Renal cortical epithelial cell (primary cell): ENCODE measurements at regions not wholly inside any gene's neighbourhood (a gene's known extent, or its start where the extent isn't known, plus 50 kb on each side); places are given as distances from the start of the nearest gene placed in this dataset.

ENCODE experiments used
- DNase-seq: peaks from one replicate; pipeline ENCODE4 v3.0.0-alpha.2; 2011; ENCODE audit warnings: low read depth

GRCh38 chr22:49240016-49240380 is 587.7 kb downstream of the BRD1 start:
- no peak for DNase-seq

- DNase-seq, result no peak
Measured at GRCh38 chr22:49239264-49240015, 588.2 kb downstream of the BRD1 start.

GRCh38 chr22:49238181-49239141 is 589.2 kb downstream of the BRD1 start:
- DNase-seq, result no peak

GRCh38 chr22:49237703-49238102 is 590.0 kb downstream of the BRD1 start:
- DNase-seq, result no peak

GRCh38 chr22:49237279-49237678 is 590.4 kb downstream of the BRD1 start:
- DNase-seq, result no peak

GRCh38 chr22:49236541-49237075 is 591.1 kb downstream of the BRD1 start:
- DNase-seq, result no peak

GRCh38 chr22:49235463-49236300 is 592.0 kb downstream of the BRD1 start:
- DNase-seq, result no peak

- DNase-seq, result no peak
Measured at GRCh38 chr22:49234459-49234858, 593.2 kb downstream of the BRD1 start.

GRCh38 chr22:49233507-49234100 is 594.1 kb downstream of the BRD1 start:
- DNase-seq, result no peak

GRCh38 chr22:49232319-49233067 is 595.2 kb downstream of the BRD1 start:
- no peak for DNase-seq

GRCh38 chr22:49230194-49230577 is 597.5 kb downstream of the BRD1 start:
- DNase-seq, result no peak

- DNase-seq, result no peak
Measured at GRCh38 chr22:49229483-49230193, 598.0 kb downstream of the BRD1 start.

GRCh38 chr22:49228431-49229037 is 599.1 kb downstream of the BRD1 start:
- no peak for DNase-seq

- no peak for DNase-seq
Measured at GRCh38 chr22:49227670-49228069, 600.0 kb downstream of the BRD1 start.

- DNase-seq, result no peak
Measured at GRCh38 chr22:49226096-49226495, 601.6 kb downstream of the BRD1 start.

GRCh38 chr22:49224243-49224642 is 603.4 kb downstream of the BRD1 start:
- no peak for DNase-seq

- DNase-seq, result no peak
Measured at GRCh38 chr22:49218142-49218541, 609.5 kb downstream of the BRD1 start.

- no peak for DNase-seq
Measured at GRCh38 chr22:49216579-49216978, 611.1 kb downstream of the BRD1 start.

GRCh38 chr22:49215840-49216239 is 611.8 kb downstream of the BRD1 start:
- DNase-seq, result no peak

- DNase-seq, result no peak
Measured at GRCh38 chr22:49214976-49215375, 612.7 kb downstream of the BRD1 start.
